GM19099 (cell line): ENCODE measurements at regions not wholly inside any gene's neighbourhood (a gene's known extent, or its start where the extent isn't known, plus 50 kb on each side); places are given as distances from the start of the nearest gene placed in this dataset.

Experiments used
- POLR2A ChIP-seq: IDR thresholded peaks from 3 replicates; pipeline ENCODE4 v1.6.1; 2011; ENCODE audit warnings: low read depth; ENCODE audit not compliant: insufficient read length; ENCODE audit errors: extremely low read depth

DNA sequence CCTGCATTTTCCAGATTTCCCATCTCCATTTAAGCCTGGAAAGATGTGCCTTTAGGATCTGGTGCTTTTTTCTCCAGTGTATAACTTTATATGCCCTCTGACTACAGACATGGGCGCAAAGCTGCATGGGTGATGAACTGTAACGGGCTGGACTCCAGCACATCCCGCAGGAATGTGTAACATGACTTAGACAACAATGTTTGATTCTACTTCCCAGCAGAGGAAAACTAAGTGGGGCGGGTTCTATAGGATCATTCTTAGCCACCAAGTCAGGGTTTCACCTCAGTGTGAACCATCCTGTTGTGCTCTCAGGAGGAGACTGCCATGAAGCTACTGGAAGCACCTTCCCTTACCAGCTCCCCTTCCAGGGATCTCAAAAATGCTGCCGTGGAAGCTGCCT, 93.2 kb upstream of the SERP2 start:
- TF ChIP-seq POLR2A: no peak

DNA sequence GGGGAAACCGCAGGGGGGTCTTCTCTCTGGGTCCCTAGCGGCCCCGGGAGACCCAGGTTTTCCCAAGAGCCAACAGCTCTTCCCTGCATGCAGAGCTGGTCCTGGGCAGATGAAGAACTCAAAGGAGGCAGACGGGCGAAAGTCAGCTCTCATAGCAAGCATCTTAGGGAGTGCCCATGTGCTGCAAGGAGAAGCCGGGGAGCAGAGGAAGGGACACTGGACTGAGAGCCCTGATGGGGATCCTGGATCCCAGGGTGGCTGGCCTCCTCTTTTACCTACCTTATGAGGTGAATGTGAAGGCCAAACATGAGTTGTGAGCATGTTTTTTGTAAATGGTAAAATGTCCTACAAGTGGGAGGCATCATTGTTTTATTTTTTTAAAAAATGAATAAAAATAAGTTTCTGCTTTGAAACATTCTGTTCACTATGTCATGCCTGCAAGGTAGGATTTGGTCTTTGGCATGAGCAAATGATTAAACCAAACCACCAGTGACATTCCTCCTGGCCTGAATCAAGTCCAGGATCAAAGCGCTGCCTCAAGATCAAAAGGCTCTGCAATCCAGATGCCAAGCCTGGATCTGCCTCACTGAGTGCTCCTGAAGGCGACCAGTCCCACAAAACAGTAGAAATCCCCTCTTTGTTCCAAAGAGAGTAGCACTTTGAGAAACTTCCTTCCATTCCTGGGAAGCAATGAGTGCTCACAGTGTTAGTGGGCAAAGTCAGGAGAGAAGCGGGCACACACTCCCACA, 92.2 kb upstream of the SERP2 start:
- TF ChIP-seq POLR2A: no peak

DNA sequence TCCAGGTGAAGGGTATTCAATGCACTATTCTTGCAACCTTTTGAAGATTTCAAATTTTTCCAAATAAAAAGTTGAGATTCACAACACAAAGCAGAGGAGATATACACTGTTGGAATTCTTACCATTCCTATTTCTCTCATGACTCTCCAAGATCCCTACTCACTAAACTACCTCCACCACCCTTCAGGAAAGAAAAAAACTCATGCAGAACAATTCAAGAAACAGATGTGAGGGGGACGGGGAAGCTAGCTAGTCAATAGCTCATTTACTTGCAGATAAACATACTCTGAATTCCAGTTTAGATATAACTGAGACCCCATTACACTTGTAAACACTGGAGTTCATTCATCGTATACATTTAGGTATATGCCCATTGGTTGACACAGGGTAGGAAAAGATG, 90.0 kb upstream of the SERP2 start:
- no peak for TF ChIP-seq POLR2A

DNA sequence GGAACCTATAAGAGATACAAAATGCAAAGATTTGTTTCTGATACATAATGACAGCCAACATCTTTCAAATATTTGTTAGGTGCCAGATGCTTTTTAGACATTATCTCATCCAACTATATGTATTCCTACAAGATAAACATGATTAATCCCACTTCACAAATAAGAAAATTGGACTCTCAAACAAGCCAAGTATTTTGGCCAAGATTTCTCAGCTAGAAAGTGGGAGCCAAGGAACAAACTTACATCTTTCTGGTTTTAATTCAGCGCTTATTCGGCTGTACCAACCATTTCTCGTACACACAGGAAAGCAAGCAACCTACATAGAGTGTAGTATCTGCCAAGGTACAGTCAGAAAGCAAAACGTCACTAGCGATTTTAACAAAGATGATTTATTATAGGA, 85.7 kb upstream of the SERP2 start:
- no peak for TF ChIP-seq POLR2A

DNA sequence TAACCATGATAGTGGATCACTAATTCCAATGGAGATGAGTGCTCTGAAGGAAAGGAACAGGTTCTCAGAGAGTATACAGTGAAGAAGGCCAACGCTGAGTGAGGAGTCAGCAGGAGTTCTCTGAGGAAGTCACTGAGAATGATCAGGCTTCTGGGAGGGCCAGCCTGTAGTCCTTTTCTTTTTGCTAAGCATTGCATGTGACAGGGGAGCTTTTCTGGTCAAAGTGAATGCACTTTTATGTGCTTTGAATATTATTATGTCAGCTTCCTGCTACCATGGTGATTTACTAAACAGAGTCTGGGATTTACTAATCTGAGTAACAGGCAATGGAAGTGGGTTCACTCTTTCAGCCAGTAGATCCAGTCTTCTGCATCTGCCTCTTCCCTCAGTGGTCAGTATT, 81.1 kb upstream of the SERP2 start:
- TF ChIP-seq POLR2A: no peak

DNA sequence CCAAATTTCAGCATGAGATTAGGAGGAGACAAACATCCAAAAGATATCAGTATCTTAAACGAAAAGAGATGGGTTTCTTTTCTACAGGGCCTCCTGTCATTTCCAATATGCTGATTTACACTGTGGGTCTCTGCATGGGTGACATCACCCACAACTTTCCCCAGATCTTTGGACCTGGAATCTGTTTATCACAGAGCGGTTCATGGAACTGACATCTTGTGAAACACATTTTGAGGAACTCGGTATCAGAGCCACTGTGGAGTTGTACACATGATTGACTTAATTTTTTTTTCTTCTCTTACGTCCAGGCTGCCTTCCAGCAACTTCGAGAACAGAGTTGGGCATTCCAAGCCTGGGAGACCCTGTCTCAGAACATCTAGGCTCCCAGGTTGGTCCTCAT, 80.2 kb upstream of the SERP2 start:
- no peak for TF ChIP-seq POLR2A

DNA sequence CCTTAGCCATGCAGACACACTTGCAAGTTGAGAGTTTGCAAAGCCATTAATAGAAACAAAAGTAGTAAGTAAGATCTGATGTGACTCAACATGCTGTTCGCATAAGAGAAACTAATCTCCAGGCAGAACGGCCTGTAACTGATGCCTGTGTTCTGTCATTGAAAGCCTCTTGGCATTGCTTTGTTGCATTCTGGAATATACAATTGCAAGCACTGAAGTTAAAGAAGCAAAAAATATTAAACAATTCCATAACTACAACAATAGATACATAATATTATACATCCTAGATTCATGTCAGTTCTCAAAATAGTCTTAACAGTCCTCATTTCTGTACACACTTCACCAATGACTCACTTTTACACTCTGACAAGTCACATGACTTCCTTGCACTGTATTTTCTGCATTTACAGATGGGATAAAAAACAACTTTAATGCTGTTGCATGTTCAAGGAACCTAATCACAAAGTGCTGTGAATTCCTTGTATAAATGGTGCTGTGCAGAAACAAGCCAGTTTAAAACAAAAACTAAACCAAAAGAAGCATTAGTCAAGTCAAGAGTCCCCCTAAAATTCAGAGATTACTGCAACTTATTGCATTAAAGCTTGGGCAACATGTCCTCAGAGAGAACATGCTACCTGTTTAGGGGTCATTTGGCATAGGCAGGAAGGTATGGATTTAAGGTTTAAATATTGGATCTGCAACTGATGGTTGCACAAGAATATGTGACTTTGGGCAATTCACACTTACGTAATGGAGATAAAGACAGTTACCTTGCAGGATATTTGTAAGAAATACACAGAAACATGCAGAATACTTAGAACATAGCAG, 79.5 kb upstream of the SERP2 start:
- TF ChIP-seq POLR2A: no peak

DNA sequence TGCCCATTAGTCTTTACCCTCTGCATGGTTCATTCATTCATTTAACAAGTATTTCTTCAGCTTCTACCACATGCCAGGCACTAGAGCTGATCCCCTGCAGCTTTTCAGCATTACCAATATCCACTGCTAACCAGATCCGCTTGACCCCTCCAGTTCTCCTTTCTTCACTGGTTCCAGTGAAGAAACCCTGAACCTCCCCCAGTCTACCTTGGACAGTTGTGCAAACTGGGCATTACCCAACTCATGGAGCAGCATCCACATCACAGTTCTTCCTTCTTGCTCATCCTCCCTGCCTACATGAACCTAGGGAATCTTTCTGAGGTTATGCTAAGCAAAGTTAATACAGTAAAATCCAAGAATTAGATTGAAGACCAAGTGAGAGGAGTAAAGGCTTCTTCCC, 78.7 kb upstream of the SERP2 start:
- no peak for TF ChIP-seq POLR2A

DNA sequence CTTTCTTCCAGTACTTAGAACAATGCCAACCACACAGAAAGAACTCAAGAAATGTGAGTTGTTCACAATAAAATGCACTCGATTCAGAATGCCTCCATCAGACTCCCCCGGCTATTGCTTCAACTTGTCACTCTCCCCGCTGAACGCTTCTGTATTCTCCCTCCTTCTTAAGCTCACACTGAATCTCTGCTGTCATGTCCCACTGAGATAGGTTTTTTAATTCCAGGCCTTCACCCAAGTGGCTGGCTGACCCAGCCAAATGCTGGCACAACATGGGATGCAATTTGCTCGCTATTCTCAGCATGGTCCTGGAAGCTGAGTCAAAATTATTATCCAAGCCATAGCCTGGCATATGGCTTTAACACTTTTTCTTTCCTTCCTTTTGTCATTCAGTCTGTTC, 76.8 kb upstream of the SERP2 start:
- no peak for TF ChIP-seq POLR2A

DNA sequence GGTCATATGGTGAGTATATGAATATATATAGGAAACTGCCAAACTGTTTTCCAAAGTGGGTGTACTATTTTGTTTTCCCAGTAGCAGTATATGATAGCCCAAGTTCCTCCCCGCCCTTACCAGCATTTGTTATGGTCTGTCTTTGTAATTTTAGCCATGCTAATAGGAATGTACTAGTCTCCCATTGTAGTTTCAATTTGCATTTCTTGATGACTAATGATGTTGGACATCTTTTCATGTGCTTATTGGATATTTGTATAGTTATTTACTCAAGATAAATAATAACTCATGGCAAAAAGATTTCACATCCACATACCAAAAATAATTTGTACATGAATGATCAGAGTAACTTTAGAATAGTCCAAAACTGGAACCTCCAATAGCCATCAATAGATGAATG, 75.3 kb upstream of the SERP2 start:
- no peak for TF ChIP-seq POLR2A

DNA sequence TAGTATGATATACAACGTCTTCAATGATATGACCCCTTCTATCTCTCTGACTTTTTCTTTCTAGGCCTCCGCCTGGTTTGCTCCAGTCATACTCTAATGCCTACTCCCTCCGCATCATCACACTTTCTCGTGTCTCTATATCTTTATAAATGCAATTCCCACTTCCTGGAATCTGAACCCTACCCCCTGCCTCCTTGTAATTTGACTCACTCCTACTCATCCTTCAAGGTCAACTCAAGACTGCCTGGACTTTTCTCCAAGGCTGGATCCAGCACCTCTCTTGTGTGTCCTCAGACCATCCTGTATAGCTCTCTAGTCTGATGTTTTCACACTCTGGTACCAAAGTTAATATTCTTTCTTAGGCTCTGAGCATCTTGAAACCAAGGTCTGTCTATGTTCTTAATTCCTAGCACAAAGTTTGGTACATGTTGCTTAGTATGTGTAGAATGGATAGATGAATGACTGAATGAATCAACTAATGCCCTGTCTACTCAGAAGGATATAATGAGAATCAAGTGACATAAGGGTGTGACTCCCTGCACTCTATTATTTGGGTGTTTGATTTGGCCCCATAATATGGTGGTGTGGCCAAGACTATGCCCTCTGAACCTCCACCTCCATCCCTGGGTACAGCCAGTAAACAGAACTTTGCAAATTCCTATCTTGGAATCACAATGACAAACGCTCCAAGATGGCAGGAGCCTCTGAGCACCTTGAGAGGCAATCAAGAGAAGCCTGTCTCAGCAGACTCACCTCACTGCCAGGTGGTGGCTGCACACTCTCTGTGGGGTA, 74.3 kb upstream of the SERP2 start:
- TF ChIP-seq POLR2A: no peak

DNA sequence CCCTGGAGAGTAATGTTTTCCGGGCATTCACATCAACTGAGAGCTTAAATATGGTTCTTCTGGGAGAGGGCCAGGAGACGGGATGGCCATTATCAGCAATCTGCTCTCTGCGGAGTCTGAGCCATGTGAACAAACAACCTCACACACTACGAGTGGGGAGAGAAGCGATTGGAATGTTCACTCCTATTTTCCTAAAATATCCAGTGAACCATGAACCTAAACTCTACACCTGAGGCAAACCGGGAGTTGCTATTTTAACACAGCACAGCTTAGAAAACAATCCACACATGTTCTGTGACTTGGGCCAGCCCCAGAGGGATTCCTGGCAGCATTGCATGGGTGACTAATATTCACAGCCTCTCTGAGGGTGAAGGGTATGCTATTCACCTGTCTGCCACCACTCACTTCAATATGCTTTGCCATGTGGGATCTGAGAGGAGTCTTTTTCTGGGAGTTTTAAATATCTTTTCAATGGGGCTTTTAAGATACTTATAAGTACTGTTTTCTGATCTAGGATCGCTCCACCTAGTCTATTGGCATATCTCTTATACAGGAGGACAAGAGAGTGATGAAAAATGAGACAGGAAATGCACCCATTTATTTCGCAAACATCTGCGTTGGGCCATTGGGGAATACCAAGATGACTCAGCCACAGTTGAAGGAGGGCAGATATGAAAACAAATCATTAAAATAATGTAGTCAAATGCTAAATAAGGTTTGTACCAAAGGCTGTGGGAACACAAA, 72.6 kb upstream of the SERP2 start:
- no peak for TF ChIP-seq POLR2A

DNA sequence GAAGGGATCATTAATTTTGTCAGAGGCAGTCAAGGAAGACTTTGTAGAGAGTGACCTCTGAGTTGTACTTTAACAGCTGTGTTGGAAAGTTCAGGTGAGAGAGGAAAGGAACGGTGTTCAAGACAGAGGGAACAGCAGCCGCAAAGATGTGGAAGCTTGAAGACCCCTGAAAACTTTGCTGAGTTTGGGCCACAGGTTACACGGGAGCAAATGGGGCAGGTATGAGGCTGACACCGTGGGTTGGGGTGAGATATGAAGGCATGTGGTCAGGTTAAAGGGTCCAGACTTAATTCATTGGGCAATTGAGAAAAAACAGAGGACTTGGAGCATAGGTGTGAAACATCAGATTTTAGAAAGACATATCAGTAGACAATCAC, 72.0 kb upstream of the SERP2 start:
- no peak for TF ChIP-seq POLR2A

DNA sequence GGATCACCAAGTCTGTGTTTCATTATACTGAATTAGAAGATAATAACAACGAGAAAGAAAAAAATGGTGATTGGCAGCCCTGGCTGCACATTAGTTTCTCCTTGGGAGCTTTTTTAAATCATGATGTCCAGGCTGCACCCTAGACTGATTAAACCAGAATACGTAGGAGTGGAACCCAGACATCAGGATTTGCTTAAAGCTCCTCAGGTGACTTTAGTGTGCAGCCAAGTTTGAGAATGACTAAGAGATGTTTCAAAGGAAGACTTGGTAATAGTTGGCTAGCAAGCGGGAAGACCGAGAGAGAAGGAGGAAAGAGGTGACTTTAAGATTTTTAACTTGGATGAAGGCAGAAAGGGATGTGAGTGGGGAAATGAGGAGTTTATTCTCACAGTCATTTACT, 71.4 kb upstream of the SERP2 start:
- no peak for TF ChIP-seq POLR2A

DNA sequence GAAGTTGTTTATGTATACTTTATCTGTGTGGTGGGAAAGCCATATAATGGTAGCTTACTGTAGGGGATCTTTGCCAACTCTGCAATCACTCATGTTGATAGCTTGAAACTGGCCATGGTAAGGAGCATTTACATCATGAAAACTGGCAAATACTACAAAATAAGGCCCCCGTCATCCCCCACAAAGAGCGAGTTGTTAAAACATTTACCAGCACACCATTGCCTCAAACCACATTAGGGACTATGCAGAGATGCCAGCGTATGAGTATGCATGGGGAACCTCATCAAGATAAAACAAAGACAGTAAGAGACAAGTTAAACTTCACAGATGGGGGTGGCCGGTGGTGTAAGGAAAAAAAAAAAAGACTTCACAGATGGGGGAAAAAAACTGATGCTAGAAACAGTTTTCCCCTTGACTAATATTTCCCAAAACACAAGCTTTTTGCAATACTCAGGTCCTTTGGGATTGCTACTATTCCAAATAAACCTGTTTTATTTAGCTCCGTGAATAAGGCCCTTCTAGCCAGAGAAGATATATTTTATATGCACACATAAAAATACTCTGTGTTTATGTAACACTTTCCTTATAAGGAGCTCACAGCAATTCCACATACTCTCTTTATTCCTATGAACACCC, 70.6 kb upstream of the SERP2 start:
- TF ChIP-seq POLR2A: no peak

DNA sequence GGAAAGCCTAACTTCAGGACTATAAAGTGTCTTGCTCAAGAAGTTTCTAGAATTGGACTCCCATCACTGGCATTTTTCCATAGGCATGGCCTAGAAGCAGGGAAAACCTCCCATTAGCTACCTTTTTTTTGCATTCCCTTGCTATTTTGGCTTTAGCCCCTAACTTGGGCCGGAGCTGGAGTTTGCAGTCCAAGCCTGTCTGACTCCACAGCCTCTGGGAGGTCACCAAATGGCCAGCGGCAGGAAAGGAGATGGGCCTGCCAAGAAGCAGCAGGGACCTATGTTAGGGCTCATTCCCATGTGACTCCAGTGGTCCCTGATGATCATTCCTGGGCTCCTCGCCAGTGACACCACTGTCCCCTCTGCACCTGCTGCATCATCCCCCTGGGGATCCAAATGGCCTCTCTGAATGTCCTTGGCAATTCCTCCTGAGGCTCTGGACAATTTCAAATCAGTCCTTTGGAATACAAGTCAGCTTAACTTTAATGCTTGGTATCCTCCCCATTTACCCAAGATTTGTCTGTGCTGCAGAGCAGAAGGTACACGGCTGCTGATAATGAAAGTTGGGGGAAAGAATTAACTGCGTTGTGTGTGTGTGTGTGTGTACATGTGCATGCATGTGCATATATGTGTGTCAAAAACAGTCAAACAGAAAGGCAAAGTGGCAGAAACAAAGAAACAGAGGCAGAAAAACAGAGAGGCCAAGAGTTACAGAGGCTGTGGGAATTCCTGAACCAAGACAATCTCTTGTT, 69.8 kb upstream of the SERP2 start:
- TF ChIP-seq POLR2A: no peak
